Cardiac muscle cell (in vitro differentiated cells and primary cell): ENCODE measurements at regions not wholly inside any gene's neighbourhood (a gene's known extent, or its start where the extent isn't known, plus 50 kb on each side); places are given as distances from the start of the nearest gene placed in this dataset.
A peak's percentile ranks its signal among the peaks of the same experiment; 100 is the strongest.

Source experiments
- DNase-seq, 2 donors: peaks; one replicate each; pipeline versions ENCODE4 v3.0.0 to v3.0.0-alpha.2; 2010 to 2017; ENCODE audit warnings: low read depth in 1 of 2, low spot score in 1 of 2
- H3K27ac ChIP-seq: fragments of 200-600 bp; sonication (generic); 2 replicates; pipeline ENCODE4 v1.5.1; 2016
- H3K27me3 ChIP-seq: fragments of 200-600 bp; sonication (generic); 2 replicates; pipeline ENCODE4 v1.6.0; 2016; ENCODE audit warnings: control low read depth
- H3K36me3 ChIP-seq: fragments of 200-600 bp; sonication (generic); 2 replicates; pipeline ENCODE4 v1.5.1; 2016; ENCODE audit warnings: control low read depth
- H3K4me1 ChIP-seq: fragments of 200-600 bp; sonication (generic); 2 replicates; pipeline ENCODE4 v1.8.1; 2017; ENCODE audit warnings: low read depth, mild to moderate bottlenecking, mixed run types
- H3K4me3 ChIP-seq: fragments of 200-600 bp; sonication (generic); 2 replicates; pipeline ENCODE4 v1.5.1; 2016; ENCODE audit warnings: mild to moderate bottlenecking
- H3K9me3 ChIP-seq: fragments of 200-600 bp; sonication (generic); 2 replicates; pipeline ENCODE4 v1.5.1; 2017; ENCODE audit warnings: low read depth, mild to moderate bottlenecking, control low read depth
- TF ChIP-seq, protein P1 (sequence below): IDR thresholded peaks from 2 replicates; pipeline ENCODE4 v1.5.1; 2012; ENCODE audit warnings: low read depth, mild to moderate bottlenecking, low read length

GRCh38 chr7:46143949-46144917, 223.2 kb upstream of the IGFBP3 start:
- peak overlapping the region; percentile 77 for H3K27ac ChIP-seq
- DNase-seq, result no peak
- H3K36me3 ChIP-seq, result no peaks in the 10 kb centered on the region
- TF ChIP-seq, protein P1, sequence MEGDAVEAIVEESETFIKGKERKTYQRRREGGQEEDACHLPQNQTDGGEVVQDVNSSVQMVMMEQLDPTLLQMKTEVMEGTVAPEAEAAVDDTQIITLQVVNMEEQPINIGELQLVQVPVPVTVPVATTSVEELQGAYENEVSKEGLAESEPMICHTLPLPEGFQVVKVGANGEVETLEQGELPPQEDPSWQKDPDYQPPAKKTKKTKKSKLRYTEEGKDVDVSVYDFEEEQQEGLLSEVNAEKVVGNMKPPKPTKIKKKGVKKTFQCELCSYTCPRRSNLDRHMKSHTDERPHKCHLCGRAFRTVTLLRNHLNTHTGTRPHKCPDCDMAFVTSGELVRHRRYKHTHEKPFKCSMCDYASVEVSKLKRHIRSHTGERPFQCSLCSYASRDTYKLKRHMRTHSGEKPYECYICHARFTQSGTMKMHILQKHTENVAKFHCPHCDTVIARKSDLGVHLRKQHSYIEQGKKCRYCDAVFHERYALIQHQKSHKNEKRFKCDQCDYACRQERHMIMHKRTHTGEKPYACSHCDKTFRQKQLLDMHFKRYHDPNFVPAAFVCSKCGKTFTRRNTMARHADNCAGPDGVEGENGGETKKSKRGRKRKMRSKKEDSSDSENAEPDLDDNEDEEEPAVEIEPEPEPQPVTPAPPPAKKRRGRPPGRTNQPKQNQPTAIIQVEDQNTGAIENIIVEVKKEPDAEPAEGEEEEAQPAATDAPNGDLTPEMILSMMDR, result no peak
- no peaks in the 10 kb centered on the region for H3K27me3 ChIP-seq
- H3K4me1 ChIP-seq, result no peaks in the 10 kb centered on the region
- no peak overlapping the region for H3K4me3 ChIP-seq
- no peaks in the 10 kb centered on the region for H3K9me3 ChIP-seq

GRCh38 chr7:46143421-46143820, 222.3 kb upstream of the IGFBP3 start:
- no peak for DNase-seq
- Histone ChIP-seq H3K36me3 (no peaks in the 10 kb centered on the region), H3K4me3 (no peak overlapping the region), H3K4me1 (no peaks in the 10 kb centered on the region), H3K9me3 (no peaks in the 10 kb centered on the region), H3K27ac (no peak overlapping the region), H3K27me3 (no peaks in the 10 kb centered on the region)
- TF ChIP-seq, protein P1, result no peak

DNA sequence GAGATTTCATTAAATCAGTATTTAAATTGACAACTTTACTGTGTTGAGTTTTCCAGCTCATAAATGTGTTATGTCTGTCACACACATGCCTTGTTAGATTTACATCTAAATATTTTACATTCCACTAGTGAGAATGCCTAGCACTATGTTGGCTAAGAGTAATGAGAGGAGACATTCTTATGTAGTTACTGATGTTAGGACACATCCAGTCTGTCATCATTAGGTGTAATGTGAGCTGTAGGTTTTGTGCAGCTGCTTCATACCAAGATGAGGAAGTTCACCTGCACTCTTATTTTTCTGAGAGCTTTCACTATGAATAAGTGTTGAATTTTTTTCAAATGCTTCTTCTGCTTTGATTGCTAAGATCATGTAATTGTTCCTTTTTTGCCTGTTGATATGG, 218.0 kb upstream of the IGFBP3 start:
- TF ChIP-seq, protein P1, result no peak
- Histone ChIP-seq H3K27ac (no peak overlapping the region), H3K36me3 (no peaks in the 10 kb centered on the region), H3K4me3 (no peak overlapping the region), H3K9me3 (no peaks in the 10 kb centered on the region), H3K27me3 (no peaks in the 10 kb centered on the region), H3K4me1 (no peaks in the 10 kb centered on the region)
- DNase-seq, result peak in 1 of 2 donors; percentile 43

- DNase-seq, result no peak
- H3K27ac ChIP-seq, result no peak overlapping the region
- TF ChIP-seq, protein P1, result no peak
- H3K4me1 ChIP-seq, result no peaks in the 10 kb centered on the region
- H3K36me3 ChIP-seq, result no peaks in the 10 kb centered on the region
- H3K27me3 ChIP-seq, result no peaks in the 10 kb centered on the region
- no peaks in the 10 kb centered on the region for H3K9me3 ChIP-seq
- H3K4me3 ChIP-seq, result no peak overlapping the region
Observed at GRCh38 chr7:46137725-46138124, 216.7 kb upstream of the IGFBP3 start.

GRCh38 chr7:46135557-46135956, 214.5 kb upstream of the IGFBP3 start:
- Histone ChIP-seq H3K4me3 (no peak overlapping the region), H3K27ac (no peak overlapping the region), H3K36me3 (no peaks in the 10 kb centered on the region), H3K4me1 (no peaks in the 10 kb centered on the region), H3K9me3 (no peaks in the 10 kb centered on the region), H3K27me3 (no peaks in the 10 kb centered on the region)
- TF ChIP-seq, protein P1, result no peak
- no peak for DNase-seq
